K562 (cell line): ENCODE measurements at regions not wholly inside any gene's neighbourhood (a gene's known extent, or its start where the extent isn't known, plus 50 kb on each side); places are given as distances from the start of the nearest gene placed in this dataset.

ENCODE experiments used
- POLR2A ChIP-seq: fragments of 450-650 bp; conservative IDR thresholded peaks from 2 replicates; pipeline ENCODE4 v1.6.1; 2016
- USF2 ChIP-seq: sonication (generic); formaldehyde crosslinking; IDR thresholded peaks from 2 replicates; pipeline ENCODE4 v1.5.0; 2020; ENCODE audit warnings: missing genetic modification reagents
- ZBTB7A ChIP-seq: IDR thresholded peaks from 2 replicates; pipeline ENCODE4 v1.6.1; 2011; ENCODE audit warnings: low read depth, mild to moderate bottlenecking, low read length, moderate library complexity, borderline replicate concordance; ENCODE audit not compliant: control insufficient read depth
- ZNF277 ChIP-seq: fragments of 250-450 bp; sonication (Bioruptor Pico); IDR thresholded peaks from 2 replicates; pipeline ENCODE4 v1.8.0; 2022; ENCODE audit warnings: inconsistent platforms, mild to moderate bottlenecking, moderate library complexity, borderline replicate concordance
- TF ChIP-seq, protein P1 (sequence below), 2 experiments: fragments of 450-650 bp; IDR thresholded peaks; 2 replicates each; pipeline ENCODE4 v1.6.1; 2018; ENCODE audit warnings: mild to moderate bottlenecking in 2 of 2, low read depth in 1 of 2; ENCODE audit not compliant: partially characterized antibody in 2 of 2

DNA sequence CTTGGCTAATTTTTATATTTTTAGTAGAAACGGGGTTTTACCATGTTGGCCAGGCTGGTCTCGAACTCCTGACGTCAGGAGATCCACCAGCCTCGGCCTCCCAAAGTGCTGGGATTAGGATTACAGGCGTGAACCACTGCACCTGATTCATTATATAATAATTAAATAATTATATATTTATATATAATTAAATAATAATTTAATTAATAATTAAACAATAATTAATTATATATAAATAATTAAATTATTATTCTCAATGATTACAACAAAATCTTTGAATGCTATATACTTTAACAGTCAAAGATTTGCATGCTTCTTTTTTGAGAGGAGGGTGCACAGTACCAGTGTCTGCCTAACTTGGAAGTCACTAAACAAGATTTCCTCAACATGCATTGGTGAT is 872.3 kb downstream of the EFNB2 start:
- TF ChIP-seq USF2 (CRISPR knock-in tag) (no peak), ZNF277 (no peak), POLR2A (no peak), ZBTB7A (no peak)
- TF ChIP-seq, protein P1, sequence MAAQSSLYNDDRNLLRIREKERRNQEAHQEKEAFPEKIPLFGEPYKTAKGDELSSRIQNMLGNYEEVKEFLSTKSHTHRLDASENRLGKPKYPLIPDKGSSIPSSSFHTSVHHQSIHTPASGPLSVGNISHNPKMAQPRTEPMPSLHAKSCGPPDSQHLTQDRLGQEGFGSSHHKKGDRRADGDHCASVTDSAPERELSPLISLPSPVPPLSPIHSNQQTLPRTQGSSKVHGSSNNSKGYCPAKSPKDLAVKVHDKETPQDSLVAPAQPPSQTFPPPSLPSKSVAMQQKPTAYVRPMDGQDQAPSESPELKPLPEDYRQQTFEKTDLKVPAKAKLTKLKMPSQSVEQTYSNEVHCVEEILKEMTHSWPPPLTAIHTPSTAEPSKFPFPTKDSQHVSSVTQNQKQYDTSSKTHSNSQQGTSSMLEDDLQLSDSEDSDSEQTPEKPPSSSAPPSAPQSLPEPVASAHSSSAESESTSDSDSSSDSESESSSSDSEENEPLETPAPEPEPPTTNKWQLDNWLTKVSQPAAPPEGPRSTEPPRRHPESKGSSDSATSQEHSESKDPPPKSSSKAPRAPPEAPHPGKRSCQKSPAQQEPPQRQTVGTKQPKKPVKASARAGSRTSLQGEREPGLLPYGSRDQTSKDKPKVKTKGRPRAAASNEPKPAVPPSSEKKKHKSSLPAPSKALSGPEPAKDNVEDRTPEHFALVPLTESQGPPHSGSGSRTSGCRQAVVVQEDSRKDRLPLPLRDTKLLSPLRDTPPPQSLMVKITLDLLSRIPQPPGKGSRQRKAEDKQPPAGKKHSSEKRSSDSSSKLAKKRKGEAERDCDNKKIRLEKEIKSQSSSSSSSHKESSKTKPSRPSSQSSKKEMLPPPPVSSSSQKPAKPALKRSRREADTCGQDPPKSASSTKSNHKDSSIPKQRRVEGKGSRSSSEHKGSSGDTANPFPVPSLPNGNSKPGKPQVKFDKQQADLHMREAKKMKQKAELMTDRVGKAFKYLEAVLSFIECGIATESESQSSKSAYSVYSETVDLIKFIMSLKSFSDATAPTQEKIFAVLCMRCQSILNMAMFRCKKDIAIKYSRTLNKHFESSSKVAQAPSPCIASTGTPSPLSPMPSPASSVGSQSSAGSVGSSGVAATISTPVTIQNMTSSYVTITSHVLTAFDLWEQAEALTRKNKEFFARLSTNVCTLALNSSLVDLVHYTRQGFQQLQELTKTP (IDR thresholded peaks at IDR 0.05; ENCODE audit: low read depth in 1 of 2, partially characterized antibody in 2 of 2): no peak
